ENCODE measurements at regions not wholly inside any gene's neighbourhood (a gene's known extent, or its start where the extent isn't known, plus 50 kb on each side); places are given as distances from the start of the nearest gene placed in this dataset.

GRCh38 chr18:72637299-72637698, 93.2 kb upstream of the CBLN2 start:
- TF ChIP-seq CTCF (IDR thresholded peaks at IDR 0.05; ENCODE audit: insufficient read depth, low read depth, low read length) = no peak
- no peak for DNase-seq (ENCODE audit: low read depth)
- no peak overlapping the region for H3K4me3 ChIP-seq (ENCODE audit: low read depth, low read length)

- no peak for TF ChIP-seq CTCF (IDR thresholded peaks at IDR 0.05; ENCODE audit: insufficient read depth, low read depth, low read length)
- no peak overlapping the region for H3K4me3 ChIP-seq (ENCODE audit: low read depth, low read length)
- no peak for DNase-seq (ENCODE audit: low read depth)
These were observed 92.5 kb upstream of the CBLN2 start for GRCh38 chr18:72636611-72637010.

DNA sequence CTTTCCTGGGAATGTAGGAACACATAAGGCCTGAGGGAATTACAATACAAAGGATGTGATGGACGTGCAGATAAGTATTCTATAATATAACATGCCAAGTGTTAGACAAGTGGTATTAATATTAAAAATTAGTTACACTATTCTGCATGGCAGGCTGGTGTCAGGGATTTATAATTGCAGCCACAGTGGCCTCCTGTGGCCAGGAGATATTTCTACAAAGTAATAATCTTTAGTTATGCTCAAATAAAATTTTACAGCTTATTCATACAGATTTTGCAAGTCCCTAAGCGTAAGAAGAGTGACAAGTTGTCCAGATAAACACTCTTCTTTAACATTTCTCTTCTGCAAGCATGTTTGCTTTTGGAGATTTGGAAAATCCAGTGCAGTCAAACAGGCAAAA, 90.4 kb upstream of the CBLN2 start:
- H3K4me3 ChIP-seq (ENCODE audit: low read depth, low read length) = no peak overlapping the region
- no peak for TF ChIP-seq CTCF (IDR thresholded peaks at IDR 0.05; ENCODE audit: insufficient read depth, low read depth, low read length)
- no peak for DNase-seq (ENCODE audit: low read depth)

DNA sequence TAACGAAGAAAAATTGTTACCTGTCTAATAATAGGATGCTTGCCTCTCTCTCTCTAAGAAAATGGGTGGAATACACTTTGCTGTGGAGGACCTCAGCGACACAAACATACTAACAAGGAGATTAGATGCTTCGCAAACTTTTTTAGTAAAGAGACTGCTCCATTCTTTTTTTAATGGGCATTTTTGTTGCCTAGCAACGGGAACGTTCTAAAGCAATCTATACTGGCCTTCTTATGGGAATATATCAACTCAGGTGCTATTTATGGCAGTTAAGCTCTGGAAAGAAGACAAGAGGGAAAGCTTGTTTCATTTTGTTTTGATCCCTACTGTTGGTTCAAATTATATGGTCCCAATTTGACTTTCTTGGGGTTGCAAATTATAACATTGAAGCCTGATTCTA, 86.8 kb upstream of the CBLN2 start:
- TF ChIP-seq CTCF (IDR thresholded peaks at IDR 0.05; ENCODE audit: insufficient read depth, low read depth, low read length) = no peak
- no peak for DNase-seq (ENCODE audit: low read depth)
- no peak overlapping the region for H3K4me3 ChIP-seq (ENCODE audit: low read depth, low read length)

- no peak for DNase-seq (ENCODE audit: low read depth)
- no peak overlapping the region for H3K4me3 ChIP-seq (ENCODE audit: low read depth, low read length)
- no peak for TF ChIP-seq CTCF (IDR thresholded peaks at IDR 0.05; ENCODE audit: insufficient read depth, low read depth, low read length)
These were observed 79.3 kb upstream of the CBLN2 start for GRCh38 chr18:72623444-72623843.

DNA sequence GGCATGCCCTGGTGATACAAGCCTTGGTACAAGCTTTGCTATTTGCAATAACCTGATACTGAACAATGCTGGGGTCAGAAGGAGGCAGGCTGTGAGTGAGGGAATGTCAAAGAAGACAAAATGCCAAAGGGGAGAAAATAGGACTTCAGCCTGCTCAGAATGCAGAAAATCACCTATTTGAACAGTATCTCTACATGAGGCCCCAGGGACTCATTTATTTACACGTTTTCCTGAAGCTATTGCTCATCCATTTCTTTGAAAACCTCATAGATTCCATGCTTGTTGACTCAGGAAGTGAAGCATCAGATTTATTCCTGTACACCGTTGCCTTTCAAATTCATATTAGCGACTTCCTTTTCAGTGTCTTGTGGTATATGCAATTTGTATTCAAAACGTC, 69.4 kb upstream of the CBLN2 start:
- no peak overlapping the region for H3K4me3 ChIP-seq (ENCODE audit: low read depth, low read length)
- no peak for DNase-seq (ENCODE audit: low read depth)
- TF ChIP-seq CTCF (IDR thresholded peaks at IDR 0.05; ENCODE audit: insufficient read depth, low read depth, low read length) = no peak

DNA sequence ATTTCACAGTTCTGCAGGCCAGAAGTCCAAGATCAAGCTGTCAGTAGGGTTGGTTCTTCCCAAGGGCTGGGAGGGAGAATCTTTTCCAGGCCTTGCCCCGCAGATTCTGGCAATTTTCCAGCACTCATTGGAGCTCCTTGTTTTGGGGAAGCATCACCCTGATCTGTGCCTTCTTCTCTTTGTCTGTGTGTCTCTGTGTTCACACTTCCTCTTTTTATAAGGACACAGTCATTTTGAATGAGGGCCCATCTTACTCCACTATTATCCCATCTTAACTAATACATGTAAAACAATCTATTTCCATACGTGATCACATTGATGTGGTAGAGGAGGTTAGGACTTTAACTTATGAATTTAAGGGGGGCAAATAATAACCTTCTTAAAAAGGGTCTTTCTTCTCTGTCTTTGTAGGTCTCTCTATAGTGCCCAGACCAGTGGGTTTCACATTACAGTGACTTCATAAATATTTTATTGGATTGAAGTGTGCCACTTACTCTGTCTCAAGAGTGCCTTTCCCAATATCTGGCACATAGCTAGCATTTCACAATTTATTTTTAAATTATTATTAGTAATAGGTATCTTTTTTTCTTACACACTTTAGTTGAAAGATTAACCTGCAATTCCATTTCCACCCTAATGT, 68.9 kb upstream of the CBLN2 start:
- TF ChIP-seq CTCF (IDR thresholded peaks at IDR 0.05; ENCODE audit: insufficient read depth, low read depth, low read length) = no peak

More for the DNA sequence above, 68.9 kb upstream of the CBLN2 start:
- H3K4me3 ChIP-seq (ENCODE audit: low read depth, low read length) = no peak overlapping the region
- no peak for DNase-seq (ENCODE audit: low read depth)
